ENCODE measurements at regions not wholly inside any gene's neighbourhood (a gene's known extent, or its start where the extent isn't known, plus 50 kb on each side); places are given as distances from the start of the nearest gene placed in this dataset.

GRCh38 chr17:65365169-65365568 lies 196.3 kb downstream of the AXIN2 start:
- DNase-seq = no peak
- TF ChIP-seq CTCF (IDR thresholded peaks at IDR 0.05) = no peak
- H3K36me3 ChIP-seq (ENCODE audit: low read depth) = no peaks in the 10 kb centered on the region
- H3K4me3 ChIP-seq = no peak overlapping the region
- peaks cover 12% of the 10 kb centered on the region for H3K4me1 ChIP-seq (ENCODE audit: low read depth)
- intact Hi-C loops (cut with DNase I, micrococcal nuclease) = loop anchor here in 1 of 2 donors (10.0 kb wide), 1 partner anchor 50 kb away; no protein-coding TSS in a partner anchor
- no peaks in the 10 kb centered on the region for H3K9me3 ChIP-seq
- ATAC-seq = no peak

GRCh38 chr17:65364438-65364837 lies 197.0 kb downstream of the AXIN2 start:
- Histone ChIP-seq H3K4me1 (ENCODE audit: low read depth) (peaks cover 12% of the 10 kb centered on the region), H3K4me3 (no peak overlapping the region), H3K9me3 (no peaks in the 10 kb centered on the region), H3K36me3 (ENCODE audit: low read depth) (no peaks in the 10 kb centered on the region)
- intact Hi-C loops (cut with DNase I, micrococcal nuclease) = loop anchor here in 1 of 2 donors (10.0 kb wide), 1 partner anchor 50 kb away; no protein-coding TSS in a partner anchor
- no peak for ATAC-seq
- DNase-seq = no peak
- no peak for TF ChIP-seq CTCF (IDR thresholded peaks at IDR 0.05)

- Histone ChIP-seq H3K4me1 (ENCODE audit: low read depth) (peaks cover 12% of the 10 kb centered on the region), H3K9me3 (no peaks in the 10 kb centered on the region), H3K36me3 (ENCODE audit: low read depth) (no peaks in the 10 kb centered on the region), H3K4me3 (no peak overlapping the region)
- TF ChIP-seq CTCF (IDR thresholded peaks at IDR 0.05) = no peak
- ATAC-seq = peak; percentile 27
- intact Hi-C loops (cut with DNase I, micrococcal nuclease) = loop anchor here in 1 of 2 donors (10.0 kb wide), 1 partner anchor 52 kb away; no protein-coding TSS in a partner anchor
- DNase-seq = no peak
Observed at GRCh38 chr17:65362826-65363225, 198.6 kb downstream of the AXIN2 start.

GRCh38 chr17:65360961-65361552 lies 200.4 kb downstream of the AXIN2 start:
- TF ChIP-seq CTCF (IDR thresholded peaks at IDR 0.05) = no peak
- H3K9me3 ChIP-seq = no peaks in the 10 kb centered on the region
- intact Hi-C loops (cut with DNase I, micrococcal nuclease) = loop anchor here in 1 of 2 donors (10.0 kb wide), 1 partner anchor 54 kb away; no protein-coding TSS in a partner anchor
- DNase-seq = peak in 2 of 3 donors; percentile 54 to 60
- ATAC-seq = peak; percentile 67
- H3K4me1 ChIP-seq (ENCODE audit: low read depth) = peaks cover 12% of the 10 kb centered on the region
- no peak overlapping the region for H3K4me3 ChIP-seq
- H3K36me3 ChIP-seq (ENCODE audit: low read depth) = no peaks in the 10 kb centered on the region

GRCh38 chr17:65359016-65359415 lies 202.4 kb downstream of the AXIN2 start:
- ATAC-seq (no peak), DNase-seq (no peak)
- no peaks in the 10 kb centered on the region for H3K9me3 ChIP-seq
- TF ChIP-seq CTCF (IDR thresholded peaks at IDR 0.05) = no peak
- H3K4me1 ChIP-seq (ENCODE audit: low read depth) = peaks cover 12% of the 10 kb centered on the region
- no peak overlapping the region for H3K4me3 ChIP-seq
- intact Hi-C loops (cut with DNase I, micrococcal nuclease) = no loop called here
- H3K36me3 ChIP-seq (ENCODE audit: low read depth) = no peaks in the 10 kb centered on the region

Data from mucosa of descending colon (tissue), 3 donors.